B cell (primary cell): ENCODE measurements at regions not wholly inside any gene's neighbourhood (a gene's known extent, or its start where the extent isn't known, plus 50 kb on each side); places are given as distances from the start of the nearest gene placed in this dataset.

Source experiments
- ATAC-seq: fragments of 200-7000 bp; cut with Tn5 transposase; one replicate; pipeline ENCODE4 v1.10.0; 2021; ENCODE audit warnings: low read depth, mild to moderate bottlenecking, moderate number of reproducible peaks, moderate library complexity
- CTCF ChIA-PET: fragments of 350-600 bp; sonication (Branson Sonifier 250); formaldehyde crosslinking; loops from one replicate; lab custom pipeline; 2021; ENCODE audit warnings: antibody characterized with exemption, inconsistent platforms; lab: Charles Lee
- POLR2A ChIA-PET: fragments of 350-600 bp; sonication (Branson Sonifier 250); formaldehyde crosslinking; loops from one replicate; lab custom pipeline; 2021; ENCODE audit warnings: antibody characterized with exemption; lab: Charles Lee
- DNase-seq: peaks from one replicate; pipeline ENCODE4 v3.0.0; 2013
- H2AFZ ChIP-seq: 2 replicates; pipeline ENCODE4 v1.6.1; 2012; ENCODE audit warnings: mild to moderate bottlenecking, low read depth, low read length; ENCODE audit not compliant: insufficient read depth, poor library complexity, severe bottlenecking
- H3K27ac ChIP-seq, 2 donors: 1 replicate in 1 of 2; 2 replicates in 1 of 2; pipeline ENCODE4 v1.5.1; 2012 to 2013; ENCODE audit warnings: low read length in 2 of 2, mild to moderate bottlenecking in 2 of 2, moderate library complexity in 1 of 2
- H3K27me3 ChIP-seq, 4 experiments: fragments of 200-600 bp in 1 of 4; sonication (generic) in 1 of 4; replicated peaks in 1 of 4; 1 replicate in 2 of 4; 2 replicates in 2 of 4; pipeline versions ENCODE4 v1.6.1 to v1.7.0; 2013 to 2016; ENCODE audit warnings: low read length in 3 of 4, mild to moderate bottlenecking in 2 of 4, mixed read lengths in 1 of 4, moderate library complexity in 1 of 4; ENCODE audit not compliant: insufficient read depth in 4 of 4, control insufficient read depth in 3 of 4; ENCODE audit errors: control extremely low read depth in 1 of 4
- H3K36me3 ChIP-seq, 2 experiments: replicated peaks in 1 of 2; 1 replicate in 1 of 2; 2 replicates in 1 of 2; pipeline versions ENCODE4 v1.6.1 to v1.7.1; 2013; ENCODE audit warnings: low read length in 1 of 2; ENCODE audit not compliant: insufficient read depth in 2 of 2, control insufficient read depth in 1 of 2; ENCODE audit errors: control extremely low read depth in 1 of 2, extremely low read depth in 1 of 2
- H3K4me1 ChIP-seq, 2 donors: fragments of 200-600 bp in 1 of 2; sonication (generic) in 1 of 2; 1 replicate in 1 of 2; 2 replicates in 1 of 2; pipeline versions ENCODE4 v1.5.1 to v1.6.1; 2013 to 2017; ENCODE audit warnings: low read length in 2 of 2; ENCODE audit not compliant: control insufficient read depth in 2 of 2, insufficient read depth in 2 of 2
- H3K4me2 ChIP-seq: replicated peaks from 2 replicates; pipeline ENCODE3; 2012; ENCODE audit warnings: mild to moderate bottlenecking, low read depth, low read length; ENCODE audit not compliant: poor library complexity, severe bottlenecking
- H3K4me3 ChIP-seq, 5 experiments: fragments of 200-600 bp in 1 of 5; sonication (generic) in 1 of 5; 1 replicate in 3 of 5; 2 replicates in 2 of 5; pipeline versions ENCODE4 v1.5.1 to v1.7.0; 2011 to 2016; ENCODE audit warnings: low read length in 4 of 5, mild to moderate bottlenecking in 4 of 5, low read depth in 2 of 5, control low read depth in 1 of 5, moderate library complexity in 1 of 5; ENCODE audit not compliant: insufficient read depth in 1 of 5; ENCODE audit errors: control extremely low read depth in 1 of 5, extremely low read depth in 1 of 5
- H3K79me2 ChIP-seq: fragments of 200-600 bp; sonication (generic); one replicate; pipeline ENCODE4 v1.6.0; 2016; ENCODE audit warnings: low read length; ENCODE audit not compliant: control insufficient read depth, insufficient read depth
- H3K9ac ChIP-seq: fragments of 200-600 bp; sonication (generic); 2 replicates; pipeline ENCODE4 v1.6.1; 2017; ENCODE audit warnings: mild to moderate bottlenecking, low read length, moderate library complexity
- H3K9me3 ChIP-seq, 3 donors: one replicate each; pipeline versions ENCODE4 v1.6.1 to v1.7.1; 2013; ENCODE audit warnings: low read length in 2 of 3; ENCODE audit not compliant: control insufficient read depth in 2 of 3, insufficient read depth in 1 of 3; ENCODE audit errors: control extremely low read depth in 1 of 3
- H4K20me1 ChIP-seq: 2 replicates; pipeline ENCODE4 v1.6.0; 2012; ENCODE audit warnings: mild to moderate bottlenecking, low read length; ENCODE audit not compliant: insufficient read depth, control insufficient read depth, poor library complexity, severe bottlenecking
- H3K27ac Mint-ChIP-seq: one replicate; pipeline ENCODE4 v1.8.0; 2021; ENCODE audit warnings: mixed read lengths
- H3K27me3 Mint-ChIP-seq: one replicate; pipeline ENCODE4 v1.8.0; 2021; ENCODE audit warnings: mixed read lengths
- H3K4me1 Mint-ChIP-seq: one replicate; pipeline ENCODE4 v1.8.0; 2021; ENCODE audit warnings: mixed read lengths
- H3K4me3 Mint-ChIP-seq: one replicate; pipeline ENCODE4 v1.8.0; 2021; ENCODE audit warnings: mixed read lengths
- H3K9me3 Mint-ChIP-seq: one replicate; pipeline ENCODE4 v1.8.0; 2022; ENCODE audit warnings: mixed read lengths; ENCODE audit not compliant: insufficient read depth
- EZH2 ChIP-seq: IDR thresholded peaks from 2 replicates; pipeline ENCODE4 v1.6.1; 2012; ENCODE audit warnings: borderline replicate concordance, low read depth, mild to moderate bottlenecking, moderate library complexity, low read length; ENCODE audit not compliant: insufficient read depth, poor library complexity, severe bottlenecking
- WGBS: methylation state at CpG from one replicate; pipeline ENCODE4 v1.1.5; 2013; ENCODE audit warnings: missing lambda C conversion rate; ENCODE audit not compliant: insufficient coverage; 5-methylcytosine and 5-hydroxymethylcytosine counted together
- intact Hi-C: fragments of 100-400 bp; cut with micrococcal nuclease; formaldehyde crosslinking; loops from one replicate; pipeline ENCODE4 v1.10.0; 2022
- TF ChIP-seq, protein P1 (sequence below): fragments of 200-600 bp; IDR thresholded peaks from one replicate; pipeline ENCODE4 v1.8.0; 2022; ENCODE audit warnings: antibody characterized with exemption, mild to moderate bottlenecking

DNA sequence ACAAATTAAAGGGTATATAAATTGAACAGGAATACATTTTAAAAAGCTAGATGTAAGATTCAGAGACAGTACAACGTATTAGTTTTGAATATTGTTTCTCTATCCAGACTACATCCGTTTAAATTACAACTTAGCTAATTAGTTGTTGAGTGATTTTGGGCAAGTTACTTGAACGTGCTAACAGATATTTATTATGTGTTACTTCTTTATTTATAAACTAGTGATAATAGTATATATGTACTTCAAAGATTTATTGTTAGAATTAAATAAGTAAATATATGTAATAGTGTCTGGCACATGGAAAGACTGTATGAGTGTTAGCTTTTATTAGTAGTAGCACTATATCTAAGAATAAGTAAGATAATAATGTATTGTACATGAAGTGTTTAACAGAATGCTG is 92.0 kb upstream of the GBE1 start:
- H4K20me1 ChIP-seq = no peaks in the 10 kb centered on the region
- H3K9ac ChIP-seq = no peak overlapping the region
- DNase-seq = no peak
- Mint-ChIP-seq H3K27me3 (no peaks in the 10 kb centered on the region), H3K4me1 (no peaks in the 10 kb centered on the region), H3K27ac (no peak overlapping the region), H3K4me3 (no peak overlapping the region), H3K9me3 (no peaks in the 10 kb centered on the region)
- no peak overlapping the region for H3K4me3 ChIP-seq
- intact Hi-C loops = no loop called here
- no peaks in the 10 kb centered on the region for H3K4me1 ChIP-seq
- no peak overlapping the region for H3K4me2 ChIP-seq
- TF ChIP-seq, protein P1, sequence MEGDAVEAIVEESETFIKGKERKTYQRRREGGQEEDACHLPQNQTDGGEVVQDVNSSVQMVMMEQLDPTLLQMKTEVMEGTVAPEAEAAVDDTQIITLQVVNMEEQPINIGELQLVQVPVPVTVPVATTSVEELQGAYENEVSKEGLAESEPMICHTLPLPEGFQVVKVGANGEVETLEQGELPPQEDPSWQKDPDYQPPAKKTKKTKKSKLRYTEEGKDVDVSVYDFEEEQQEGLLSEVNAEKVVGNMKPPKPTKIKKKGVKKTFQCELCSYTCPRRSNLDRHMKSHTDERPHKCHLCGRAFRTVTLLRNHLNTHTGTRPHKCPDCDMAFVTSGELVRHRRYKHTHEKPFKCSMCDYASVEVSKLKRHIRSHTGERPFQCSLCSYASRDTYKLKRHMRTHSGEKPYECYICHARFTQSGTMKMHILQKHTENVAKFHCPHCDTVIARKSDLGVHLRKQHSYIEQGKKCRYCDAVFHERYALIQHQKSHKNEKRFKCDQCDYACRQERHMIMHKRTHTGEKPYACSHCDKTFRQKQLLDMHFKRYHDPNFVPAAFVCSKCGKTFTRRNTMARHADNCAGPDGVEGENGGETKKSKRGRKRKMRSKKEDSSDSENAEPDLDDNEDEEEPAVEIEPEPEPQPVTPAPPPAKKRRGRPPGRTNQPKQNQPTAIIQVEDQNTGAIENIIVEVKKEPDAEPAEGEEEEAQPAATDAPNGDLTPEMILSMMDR = no peak
- TF ChIP-seq EZH2 = no peak
- no CpG with 5 or more reads among the region's 3 CpGs for WGBS
- no peaks in the 10 kb centered on the region for H3K27me3 ChIP-seq
- no peak overlapping the region for H3K27ac ChIP-seq
- no peaks in the 10 kb centered on the region for H3K79me2 ChIP-seq
- ChIA-PET POLR2A (no interaction called here), CTCF (interaction anchor here (1.0 kb wide), 1 partner anchor 57 kb away, joined by 3 read pairs; no protein-coding TSS in a partner anchor)
- no peak for ATAC-seq
- no peak overlapping the region for H2AFZ ChIP-seq
- no peaks in the 10 kb centered on the region for H3K9me3 ChIP-seq
- H3K36me3 ChIP-seq = no peaks in the 10 kb centered on the region

DNA sequence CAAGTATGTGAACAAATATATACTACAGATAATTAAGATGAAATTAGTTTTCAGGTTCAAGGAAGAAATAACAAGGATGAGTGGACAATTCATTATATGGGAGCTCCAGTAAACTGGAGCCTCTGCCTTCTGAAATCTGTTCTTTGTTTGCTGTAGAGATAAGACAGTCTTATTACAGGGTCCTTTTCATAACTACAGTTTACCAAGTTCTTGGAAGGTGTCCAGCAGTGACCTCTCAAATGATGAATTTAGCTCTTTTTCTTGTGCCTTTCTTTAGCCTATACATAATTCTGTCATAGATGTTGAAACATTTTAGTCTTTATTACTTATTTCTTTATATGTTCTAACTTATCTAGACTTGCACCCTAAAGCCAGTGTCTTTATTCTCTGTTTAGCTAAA is 89.7 kb upstream of the GBE1 start:
- TF ChIP-seq EZH2 = no peak
- TF ChIP-seq, protein P1 = no peak
- Histone ChIP-seq H3K27ac (no peak overlapping the region), H3K27me3 (no peaks in the 10 kb centered on the region), H3K4me3 (no peak overlapping the region), H3K4me1 (no peaks in the 10 kb centered on the region), H4K20me1 (no peaks in the 10 kb centered on the region), H3K79me2 (no peaks in the 10 kb centered on the region), H3K4me2 (no peak overlapping the region), H3K9me3 (no peaks in the 10 kb centered on the region), H2AFZ (no peak overlapping the region), H3K36me3 (no peaks in the 10 kb centered on the region), H3K9ac (no peak overlapping the region)
- DNase-seq = no peak
- H3K9me3 Mint-ChIP-seq = no peaks in the 10 kb centered on the region
- intact Hi-C loops = no loop called here
- H3K27ac Mint-ChIP-seq = no peak overlapping the region
- H3K4me3 Mint-ChIP-seq = no peak overlapping the region
- no peak for ATAC-seq
- ChIA-PET CTCF (no interaction called here), POLR2A (no interaction called here)
- H3K27me3 Mint-ChIP-seq = no peaks in the 10 kb centered on the region
- H3K4me1 Mint-ChIP-seq = no peaks in the 10 kb centered on the region
